HG03196 (cell line): ENCODE measurements at regions not wholly inside any gene's neighbourhood (a gene's known extent, or its start where the extent isn't known, plus 50 kb on each side); places are given as distances from the start of the nearest gene placed in this dataset.
"Not testable (repeated sequence)": the region's sequence is repeated elsewhere in the genome, so short reads cannot be mapped to it uniquely, and the experiment has no call there.

Source experiments
- ATAC-seq: cut with Tn5 transposase; IDR thresholded peaks from one replicate; pipeline ENCODE4 v1.9.1; 2021; ENCODE audit not compliant: unreplicated experiment

- ATAC-seq: no peak
Measured at GRCh38 chr18:52242711-52243110, 97.3 kb upstream of the DCC start.

GRCh38 chr18:52244658-52245057 lies 95.3 kb upstream of the DCC start:
- no peak for ATAC-seq

- ATAC-seq: no peak
Measured at GRCh38 chr18:52254367-52254766, 85.6 kb upstream of the DCC start.

GRCh38 chr18:52257417-52257816 lies 82.6 kb upstream of the DCC start:
- ATAC-seq: not testable (repeated sequence)

GRCh38 chr18:52275817-52276216 lies 64.2 kb upstream of the DCC start:
- no peak for ATAC-seq

- no peak for ATAC-seq
Measured at GRCh38 chr18:52277785-52278184, 62.2 kb upstream of the DCC start.

- ATAC-seq: no peak
Measured at GRCh38 chr18:52278191-52278590, 61.8 kb upstream of the DCC start.

GRCh38 chr18:52280702-52281101 lies 59.3 kb upstream of the DCC start:
- ATAC-seq: no peak

GRCh38 chr18:52283927-52284326 lies 56.1 kb upstream of the DCC start:
- no peak for ATAC-seq

- ATAC-seq: no peak
Measured at GRCh38 chr18:52286675-52287074, 53.3 kb upstream of the DCC start.

GRCh38 chr18:52287151-52287550 lies 52.8 kb upstream of the DCC start:
- ATAC-seq: no peak

- no peak for ATAC-seq
Measured at GRCh38 chr18:52288403-52289004, 51.5 kb upstream of the DCC start.

GRCh38 chr18:52289392-52289791 lies 50.6 kb upstream of the DCC start:
- ATAC-seq: no peak
